Progenitor cell of endocrine pancreas (in vitro differentiated cells): ENCODE measurements at regions not wholly inside any gene's neighbourhood (a gene's known extent, or its start where the extent isn't known, plus 50 kb on each side); places are given as distances from the start of the nearest gene placed in this dataset.

Source experiments
- DNase-seq: peaks from one replicate; pipeline ENCODE4 v3.0.0; 2021; ENCODE audit warnings: low spot score; ENCODE audit not compliant: unreplicated experiment
- H3K27ac Mint-ChIP-seq: 2 replicates; pipeline ENCODE4 v1.8.0; 2021; ENCODE audit warnings: mild to moderate bottlenecking, moderate library complexity, mixed read lengths
- H3K27me3 Mint-ChIP-seq: 2 replicates; pipeline ENCODE4 v1.8.0; 2021; ENCODE audit warnings: mixed read lengths
- H3K36me3 Mint-ChIP-seq: 2 replicates; pipeline ENCODE4 v1.8.0; 2022; ENCODE audit warnings: mixed read lengths; ENCODE audit not compliant: insufficient read depth
- H3K4me1 Mint-ChIP-seq: 2 replicates; pipeline ENCODE4 v1.8.0; 2021; ENCODE audit warnings: low read depth, mixed read lengths
- H3K4me3 Mint-ChIP-seq: 2 replicates; pipeline ENCODE4 v1.8.0; 2021; ENCODE audit warnings: low read depth, mild to moderate bottlenecking, moderate library complexity, mixed read lengths
- H3K9me3 Mint-ChIP-seq: 2 replicates; pipeline ENCODE4 v1.8.0; 2021; ENCODE audit warnings: low read depth, mixed read lengths
- TF ChIP-seq, protein P1 (sequence below): fragments of 200-600 bp; sonication (generic); IDR thresholded peaks from one replicate; pipeline ENCODE4 v1.5.0; 2021; ENCODE audit warnings: antibody characterized with exemption, mild to moderate bottlenecking; ENCODE audit not compliant: unreplicated experiment

DNA sequence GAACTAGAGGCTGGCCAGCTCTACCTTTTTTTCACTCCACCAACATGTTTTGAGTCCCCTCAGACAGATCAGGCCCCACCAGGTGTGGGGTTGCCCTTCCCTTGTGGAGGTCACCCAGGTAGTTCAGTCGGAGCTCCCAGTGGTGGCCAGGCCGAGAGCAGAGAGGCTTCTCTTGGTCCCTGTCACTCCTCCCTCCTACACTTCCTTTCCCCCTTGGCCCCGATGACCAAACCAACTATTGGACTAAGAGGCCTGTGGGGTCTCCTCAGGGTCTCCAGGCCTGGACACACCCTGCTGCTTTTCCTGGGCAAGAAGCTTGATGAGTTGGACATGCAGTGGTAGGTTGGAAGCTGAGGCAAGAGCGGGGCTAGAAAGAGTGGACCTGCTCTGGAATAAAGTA, 174.8 kb downstream of the ZNF248 start:
- Mint-ChIP-seq H3K4me1 (no peaks in the 10 kb centered on the region), H3K27ac (no peak overlapping the region), H3K9me3 (peaks cover 48% of the 10 kb centered on the region), H3K4me3 (no peak overlapping the region), H3K36me3 (peaks cover 6% of the 10 kb centered on the region), H3K27me3 (no peaks in the 10 kb centered on the region)
- no peak for DNase-seq
- TF ChIP-seq, protein P1, sequence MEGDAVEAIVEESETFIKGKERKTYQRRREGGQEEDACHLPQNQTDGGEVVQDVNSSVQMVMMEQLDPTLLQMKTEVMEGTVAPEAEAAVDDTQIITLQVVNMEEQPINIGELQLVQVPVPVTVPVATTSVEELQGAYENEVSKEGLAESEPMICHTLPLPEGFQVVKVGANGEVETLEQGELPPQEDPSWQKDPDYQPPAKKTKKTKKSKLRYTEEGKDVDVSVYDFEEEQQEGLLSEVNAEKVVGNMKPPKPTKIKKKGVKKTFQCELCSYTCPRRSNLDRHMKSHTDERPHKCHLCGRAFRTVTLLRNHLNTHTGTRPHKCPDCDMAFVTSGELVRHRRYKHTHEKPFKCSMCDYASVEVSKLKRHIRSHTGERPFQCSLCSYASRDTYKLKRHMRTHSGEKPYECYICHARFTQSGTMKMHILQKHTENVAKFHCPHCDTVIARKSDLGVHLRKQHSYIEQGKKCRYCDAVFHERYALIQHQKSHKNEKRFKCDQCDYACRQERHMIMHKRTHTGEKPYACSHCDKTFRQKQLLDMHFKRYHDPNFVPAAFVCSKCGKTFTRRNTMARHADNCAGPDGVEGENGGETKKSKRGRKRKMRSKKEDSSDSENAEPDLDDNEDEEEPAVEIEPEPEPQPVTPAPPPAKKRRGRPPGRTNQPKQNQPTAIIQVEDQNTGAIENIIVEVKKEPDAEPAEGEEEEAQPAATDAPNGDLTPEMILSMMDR, result no peak

DNA sequence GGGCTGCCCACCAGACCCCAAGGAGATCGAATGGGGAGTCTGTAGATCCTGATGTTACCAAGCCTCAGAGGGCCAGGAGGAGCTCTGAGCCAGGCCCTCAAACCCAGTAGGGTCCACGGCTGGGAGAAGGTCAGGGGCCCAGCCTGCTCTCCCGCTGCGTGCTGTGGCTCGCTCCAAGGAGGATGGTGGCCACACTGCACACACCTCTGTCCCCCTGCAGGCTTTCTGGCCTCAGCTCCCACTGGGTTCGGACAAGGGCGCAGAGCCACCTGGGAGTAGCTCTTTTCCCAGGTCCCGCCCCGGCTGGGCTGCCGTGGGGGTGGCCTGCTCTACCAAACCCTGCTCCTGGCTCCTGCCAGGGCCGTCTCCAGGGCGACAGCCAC, 175.8 kb downstream of the ZNF248 start:
- Mint-ChIP-seq H3K9me3 (peaks cover 49% of the 10 kb centered on the region), H3K27me3 (no peaks in the 10 kb centered on the region), H3K4me1 (no peaks in the 10 kb centered on the region), H3K4me3 (no peak overlapping the region), H3K36me3 (peaks cover 6% of the 10 kb centered on the region), H3K27ac (no peak overlapping the region)
- no peak for DNase-seq
- TF ChIP-seq, protein P1, result no peak

DNA sequence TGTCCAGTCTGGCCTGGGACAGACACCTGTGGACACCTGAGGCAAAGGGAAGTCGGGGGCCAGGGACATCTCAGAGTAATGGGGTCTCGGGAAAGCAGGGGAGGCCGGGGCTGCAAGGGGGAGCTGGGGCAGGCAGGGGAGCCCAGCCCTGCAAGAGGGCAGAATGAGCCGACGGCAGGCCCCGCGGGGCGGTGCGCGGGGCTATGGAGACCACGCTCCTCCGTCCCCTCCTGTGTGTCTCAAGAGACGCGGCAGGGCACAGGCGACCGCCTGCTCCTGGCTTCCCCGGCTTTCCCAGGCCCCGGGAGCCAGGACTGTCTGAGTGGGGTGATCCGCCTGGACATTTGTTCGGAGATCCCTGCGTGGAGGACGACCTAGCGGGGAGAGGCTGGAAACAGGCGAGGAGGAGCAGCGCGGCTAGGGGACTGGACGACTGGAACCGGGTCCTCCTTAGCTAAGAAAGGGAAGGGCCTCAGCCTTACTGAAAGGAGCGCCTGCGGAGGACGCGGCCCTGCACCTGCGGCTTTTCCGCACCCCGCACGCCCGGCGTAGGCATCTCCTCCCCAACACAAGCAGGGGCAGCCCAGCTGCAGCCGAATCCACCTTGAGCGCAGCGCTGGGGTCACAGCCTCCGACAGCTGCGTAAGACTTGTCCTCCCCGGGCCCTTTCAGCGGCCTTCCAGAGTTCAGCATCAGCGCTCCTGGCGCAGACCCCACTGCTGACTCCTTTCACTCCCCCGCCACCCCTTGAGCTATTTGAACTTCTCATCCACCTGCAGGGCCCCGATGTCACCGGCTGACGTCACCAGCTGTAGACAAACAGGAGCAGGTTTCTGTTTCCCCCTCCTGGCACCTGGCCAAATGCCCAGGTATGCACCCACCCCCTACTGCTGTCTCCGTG, 176.4 kb downstream of the ZNF248 start:
- DNase-seq, result no peak
- peaks cover 45% of the 10 kb centered on the region for H3K9me3 Mint-ChIP-seq
- no peak overlapping the region for H3K4me3 Mint-ChIP-seq
- TF ChIP-seq, protein P1, result no peak
- H3K27me3 Mint-ChIP-seq, result no peaks in the 10 kb centered on the region
- H3K27ac Mint-ChIP-seq, result no peak overlapping the region
- H3K4me1 Mint-ChIP-seq, result no peaks in the 10 kb centered on the region
- H3K36me3 Mint-ChIP-seq, result peaks cover 6% of the 10 kb centered on the region

DNA sequence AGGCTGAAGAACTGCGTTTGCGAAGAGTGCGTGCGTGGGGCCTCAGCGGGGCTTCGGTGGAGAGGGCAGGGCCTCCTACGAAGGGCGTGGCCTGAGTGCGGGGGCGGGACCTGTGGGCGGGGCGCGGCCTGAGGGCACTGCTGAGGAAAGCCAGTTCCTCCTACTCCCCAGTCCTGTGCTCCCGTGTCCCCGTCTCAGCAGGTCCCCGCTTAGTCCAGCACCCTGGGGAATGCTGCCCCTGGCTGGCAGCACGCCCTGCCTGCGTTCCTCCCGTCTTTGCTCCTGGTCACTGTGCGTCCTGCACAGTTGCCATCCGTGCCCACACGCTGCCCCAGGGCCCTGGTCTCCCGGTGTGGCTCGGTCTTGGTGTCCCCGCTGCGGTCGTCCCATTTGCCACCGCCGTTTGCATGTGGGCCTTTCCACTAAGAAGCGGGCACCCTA, 177.1 kb downstream of the ZNF248 start:
- DNase-seq, result no peak

DNA sequence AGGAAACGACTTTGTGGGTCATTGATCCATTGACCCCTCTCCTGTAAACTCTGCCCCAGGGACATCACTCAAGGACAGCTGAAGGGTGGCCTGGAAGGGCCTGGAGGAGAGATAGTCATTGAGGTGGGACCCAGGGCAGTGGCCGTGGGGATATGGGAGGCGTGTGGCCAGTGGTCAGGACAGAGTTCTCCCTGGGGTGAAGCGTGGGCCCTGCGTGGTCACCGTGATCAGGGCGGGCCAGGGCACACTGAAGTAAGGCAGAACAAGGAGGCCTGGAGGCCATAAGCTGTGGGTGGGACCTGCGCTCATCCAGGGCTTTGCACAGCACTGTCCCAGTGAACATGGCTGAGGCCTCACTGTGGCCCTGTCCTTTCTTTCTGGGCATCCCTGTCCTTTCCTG, 177.9 kb downstream of the ZNF248 start:
- no peaks in the 10 kb centered on the region for H3K4me1 Mint-ChIP-seq
- TF ChIP-seq, protein P1, result no peak
- peaks cover 44% of the 10 kb centered on the region for H3K9me3 Mint-ChIP-seq
- H3K27ac Mint-ChIP-seq, result no peak overlapping the region
- H3K36me3 Mint-ChIP-seq, result peaks cover 6% of the 10 kb centered on the region
- no peak overlapping the region for H3K4me3 Mint-ChIP-seq
- no peaks in the 10 kb centered on the region for H3K27me3 Mint-ChIP-seq
- no peak for DNase-seq

More for the DNA sequence above, 177.1 kb downstream of the ZNF248 start:
- Mint-ChIP-seq H3K4me3 (no peak overlapping the region), H3K36me3 (peaks cover 6% of the 10 kb centered on the region), H3K9me3 (peaks cover 48% of the 10 kb centered on the region), H3K27me3 (no peaks in the 10 kb centered on the region), H3K27ac (no peak overlapping the region), H3K4me1 (no peaks in the 10 kb centered on the region)
- TF ChIP-seq, protein P1, result no peak
